ENCODE measurements at regions not wholly inside any gene's neighbourhood (a gene's known extent, or its start where the extent isn't known, plus 50 kb on each side); places are given as distances from the start of the nearest gene placed in this dataset.
A peak's percentile ranks its signal among the peaks of the same experiment; 100 is the strongest.
"Not testable (repeated sequence)": the region's sequence is repeated elsewhere in the genome, so short reads cannot be mapped to it uniquely, and the experiment has no call there.

DNA sequence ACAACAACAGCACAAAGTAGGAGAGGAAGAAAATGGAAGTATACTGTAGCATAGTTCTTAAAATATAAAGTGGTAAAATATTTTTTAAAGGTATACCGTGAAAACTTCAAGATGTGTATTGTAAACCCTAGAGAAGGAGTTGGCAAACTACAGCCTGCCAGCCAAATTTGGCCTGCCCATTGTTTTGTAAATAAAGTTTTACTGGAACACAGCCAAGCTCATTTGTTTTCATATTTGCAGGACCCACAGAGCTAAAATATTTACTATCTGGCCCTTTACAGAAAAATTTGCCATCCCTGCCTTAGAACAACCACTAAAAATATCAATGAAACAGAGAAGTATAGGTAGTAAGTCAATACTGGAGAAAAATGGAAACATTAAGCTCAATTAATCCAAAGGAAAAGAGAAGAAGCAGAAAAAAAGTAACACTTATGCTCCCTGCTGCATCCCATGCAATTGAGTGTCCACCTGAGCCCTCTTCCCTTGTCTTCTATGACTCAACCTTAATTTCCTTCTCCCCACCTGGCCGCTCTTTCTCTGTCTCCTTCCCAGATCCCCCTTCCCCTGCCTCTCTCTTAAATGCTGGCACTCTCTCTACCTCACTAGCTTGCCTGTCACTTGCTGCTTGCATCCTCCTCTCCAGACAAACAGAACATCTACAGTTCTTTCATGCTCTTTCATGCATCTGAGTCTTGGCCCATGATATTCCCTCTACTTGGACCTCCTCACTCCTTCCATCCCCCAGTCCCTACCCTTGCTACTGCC is 50.6 kb upstream of the FER start:
- no peak for DNase-seq

DNA sequence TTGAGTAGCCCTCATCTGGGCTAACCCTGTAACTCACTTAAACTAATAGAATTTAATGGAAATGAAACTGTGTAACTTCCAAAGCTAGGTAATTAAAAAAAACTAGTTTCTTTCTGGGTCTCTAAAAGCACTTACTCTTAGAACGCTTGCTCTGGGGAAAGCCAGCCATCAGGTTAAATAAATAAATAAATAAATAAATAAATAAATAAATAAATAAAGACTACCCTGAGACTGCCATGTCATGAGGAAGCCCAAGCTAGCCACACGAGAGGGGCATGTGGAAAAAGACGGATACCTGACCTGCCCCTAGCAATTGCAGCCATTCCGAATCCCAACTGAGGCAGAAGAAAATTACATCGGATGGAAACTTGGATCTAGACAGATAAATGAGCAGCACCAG is 51.3 kb upstream of the FER start:
- no peak for DNase-seq

GRCh38 chr5:108688485-108688884 is 59.2 kb upstream of the FER start:
- no peak for DNase-seq

- peak; percentile 26 for DNase-seq
Observed at GRCh38 chr5:108687595-108688200, 60.0 kb upstream of the FER start.

- DNase-seq, result no peak
Observed at GRCh38 chr5:108686676-108687075, 61.0 kb upstream of the FER start.

- not testable (repeated sequence) for DNase-seq
Observed at GRCh38 chr5:108685448-108686216, 62.1 kb upstream of the FER start.

- DNase-seq, result peak; percentile 72
Observed at GRCh38 chr5:108681079-108681921, 66.4 kb upstream of the FER start.

DNA sequence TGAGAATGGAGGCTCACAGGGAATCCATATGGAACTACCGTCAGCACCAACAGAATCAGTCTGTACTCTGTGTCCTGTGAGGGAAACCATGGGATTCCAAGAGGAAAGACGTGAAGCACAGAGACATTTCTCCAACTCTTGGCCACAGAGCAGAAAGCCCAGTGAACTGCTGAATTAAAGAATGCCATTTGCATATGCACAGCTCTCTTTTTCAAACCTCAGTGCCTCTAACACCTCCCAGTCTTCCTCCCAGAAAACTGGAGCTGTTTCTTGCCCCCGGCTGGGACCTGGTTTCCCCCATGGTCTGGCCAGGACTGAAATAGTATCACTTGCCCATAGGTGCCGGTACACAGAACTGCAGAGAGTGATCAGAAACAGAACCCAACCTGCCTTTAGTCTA is 69.6 kb upstream of the FER start:
- DNase-seq, result no peak

GRCh38 chr5:108675736-108676135 is 72.0 kb upstream of the FER start:
- DNase-seq, result no peak

DNA sequence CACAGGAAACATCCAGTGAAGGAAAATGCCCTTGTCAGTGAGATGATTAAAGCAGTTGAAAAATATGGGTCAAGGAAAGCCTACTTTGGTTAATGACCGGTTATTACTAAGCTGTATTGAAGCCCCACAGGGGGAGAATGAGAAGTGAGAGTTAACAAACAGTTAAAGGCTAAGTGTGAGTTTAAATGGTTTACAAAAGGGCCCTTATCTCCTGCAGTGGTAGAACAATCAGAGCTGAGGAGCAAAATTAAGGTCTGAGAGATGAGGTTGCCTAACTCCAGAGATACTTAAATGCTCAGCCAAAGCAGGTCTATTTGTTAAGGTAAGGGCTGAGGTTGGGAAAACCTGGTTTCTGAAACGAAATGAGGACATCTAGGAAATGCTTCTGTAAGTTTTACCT is 75.1 kb upstream of the FER start:
- no peak for DNase-seq

- DNase-seq, result no peak
Observed at GRCh38 chr5:108670591-108671289, 77.0 kb upstream of the FER start.

GRCh38 chr5:108669462-108669861 is 78.2 kb upstream of the FER start:
- DNase-seq, result no peak

DNA sequence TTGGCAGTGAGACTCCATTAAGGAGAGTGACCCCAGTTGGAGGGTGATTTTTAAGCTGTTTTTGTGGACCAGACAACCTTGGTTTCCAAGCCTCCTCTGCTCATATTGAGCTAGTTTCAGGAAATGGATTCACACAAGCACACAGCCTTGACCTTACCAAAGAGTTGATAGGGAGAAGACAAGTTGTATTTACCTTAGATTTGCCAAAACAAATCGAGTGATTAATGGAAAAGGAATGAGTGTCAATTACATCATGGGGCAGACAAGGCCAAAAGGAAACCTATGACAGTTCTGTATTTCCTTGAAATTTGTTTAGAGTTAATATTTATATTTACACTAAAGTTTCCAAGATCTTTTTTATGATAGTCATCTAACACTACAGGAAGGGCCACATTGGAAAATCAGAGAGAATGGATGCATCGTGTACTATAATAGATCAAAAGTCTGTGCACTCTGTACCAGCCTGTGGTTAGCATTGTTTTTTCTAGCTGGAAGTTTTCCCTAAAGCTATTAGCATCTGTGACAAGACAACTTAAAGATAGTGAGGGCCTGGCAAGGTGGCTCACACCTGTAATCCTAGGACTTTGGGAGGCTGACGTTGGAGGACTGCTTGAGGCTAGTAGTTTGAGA is 86.0 kb upstream of the FER start:
- DNase-seq, result peak; percentile 58

GRCh38 chr5:108661024-108661423 is 86.7 kb upstream of the FER start:
- no peak for DNase-seq

DNA sequence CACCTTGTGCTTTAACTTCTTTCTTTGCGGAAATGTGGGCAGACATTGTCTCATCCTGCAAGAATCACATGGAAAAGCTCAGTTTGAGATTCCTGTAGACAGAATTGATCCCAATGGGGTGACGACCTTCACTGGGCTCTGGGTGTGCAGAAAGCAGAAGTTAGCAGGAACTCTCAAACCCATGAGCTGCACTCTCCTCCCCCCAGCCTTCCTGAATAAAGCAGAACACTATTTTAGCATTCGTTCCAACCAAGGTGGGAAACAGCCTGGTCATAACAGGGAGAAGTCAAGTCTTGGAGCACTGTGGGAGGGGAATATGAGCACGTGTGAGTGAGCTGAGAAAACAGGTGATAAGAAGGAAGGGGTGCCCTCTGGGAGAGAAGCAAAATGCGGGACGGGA is 87.4 kb upstream of the FER start:
- no peak for DNase-seq

- no peak for DNase-seq
Observed at GRCh38 chr5:108659531-108659930, 88.2 kb upstream of the FER start.

- no peak for DNase-seq
Observed at GRCh38 chr5:108655750-108656450, 91.8 kb upstream of the FER start.

GRCh38 chr5:108654051-108654450 is 93.6 kb upstream of the FER start:
- peak; percentile 78 for DNase-seq

GRCh38 chr5:108653201-108653600 is 94.5 kb upstream of the FER start:
- no peak for DNase-seq

- DNase-seq, result peak; percentile 94
Observed at GRCh38 chr5:108650997-108651396, 96.7 kb upstream of the FER start.

DNA sequence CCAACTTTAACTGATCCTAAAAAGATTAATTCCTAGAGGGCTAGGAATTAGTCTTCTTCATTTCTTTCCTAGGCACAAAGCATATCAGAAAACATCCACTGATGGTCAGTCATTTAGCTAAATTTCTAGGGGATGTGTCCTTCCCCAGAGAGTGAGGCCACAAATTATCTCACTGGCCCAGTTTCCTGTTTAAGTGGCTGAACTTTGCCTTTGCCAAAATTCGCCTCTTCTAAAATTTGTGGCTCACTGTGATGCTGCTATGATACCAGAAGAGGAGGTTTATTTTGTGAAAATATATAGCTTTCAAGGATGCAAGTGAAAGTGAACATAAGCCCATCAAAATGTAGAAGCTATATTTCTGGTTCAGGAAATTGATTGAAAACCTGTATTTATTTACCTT is 98.1 kb upstream of the FER start:
- DNase-seq, result no peak
